ENCODE measurements at regions not wholly inside any gene's neighbourhood (a gene's known extent, or its start where the extent isn't known, plus 50 kb on each side); places are given as distances from the start of the nearest gene placed in this dataset.

DNA sequence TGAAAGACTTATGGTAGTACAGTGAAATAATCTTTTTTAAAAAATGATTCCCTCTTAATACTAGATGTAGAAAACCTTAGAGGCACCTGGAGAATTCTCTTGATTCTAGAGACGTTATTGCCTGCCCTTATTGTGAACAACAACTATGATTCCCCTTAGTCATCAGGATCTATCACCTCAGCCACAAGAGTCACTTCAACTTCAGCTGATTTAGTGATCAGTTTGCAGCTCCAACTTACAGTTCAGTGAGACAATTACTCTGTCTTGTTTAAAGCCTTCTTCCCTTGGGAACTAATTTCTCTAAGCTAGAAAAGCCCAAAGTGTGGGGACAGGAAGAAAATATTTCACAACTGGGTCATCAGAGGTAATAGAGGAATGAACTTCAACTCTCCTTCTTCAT is 254.3 kb upstream of the SLITRK1 start:
- H3K36me3 ChIP-seq (ENCODE audit: insufficient read depth): no peaks in the 10 kb centered on the region
- H2AFZ ChIP-seq: no peak overlapping the region
- no peaks in the 10 kb centered on the region for H3K36me3 Mint-ChIP-seq (ENCODE audit: low read depth)
- H3K79me2 ChIP-seq (replicated peaks; ENCODE audit: insufficient read depth): no peaks in the 10 kb centered on the region
- no peaks in the 10 kb centered on the region for H3K27me3 ChIP-seq (ENCODE audit: insufficient read depth)
- H3K4me3 ChIP-seq: no peak overlapping the region
- peaks cover 11% of the 10 kb centered on the region; the same call in 1 of the 2 replicates for H3K4me1 ChIP-seq (ENCODE audit: insufficient read depth)
- TF ChIP-seq, protein P1, sequence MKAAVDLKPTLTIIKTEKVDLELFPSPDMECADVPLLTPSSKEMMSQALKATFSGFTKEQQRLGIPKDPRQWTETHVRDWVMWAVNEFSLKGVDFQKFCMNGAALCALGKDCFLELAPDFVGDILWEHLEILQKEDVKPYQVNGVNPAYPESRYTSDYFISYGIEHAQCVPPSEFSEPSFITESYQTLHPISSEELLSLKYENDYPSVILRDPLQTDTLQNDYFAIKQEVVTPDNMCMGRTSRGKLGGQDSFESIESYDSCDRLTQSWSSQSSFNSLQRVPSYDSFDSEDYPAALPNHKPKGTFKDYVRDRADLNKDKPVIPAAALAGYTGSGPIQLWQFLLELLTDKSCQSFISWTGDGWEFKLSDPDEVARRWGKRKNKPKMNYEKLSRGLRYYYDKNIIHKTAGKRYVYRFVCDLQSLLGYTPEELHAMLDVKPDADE (IDR thresholded peaks at IDR 0.05): no peak
- TF ChIP-seq, protein P2, sequence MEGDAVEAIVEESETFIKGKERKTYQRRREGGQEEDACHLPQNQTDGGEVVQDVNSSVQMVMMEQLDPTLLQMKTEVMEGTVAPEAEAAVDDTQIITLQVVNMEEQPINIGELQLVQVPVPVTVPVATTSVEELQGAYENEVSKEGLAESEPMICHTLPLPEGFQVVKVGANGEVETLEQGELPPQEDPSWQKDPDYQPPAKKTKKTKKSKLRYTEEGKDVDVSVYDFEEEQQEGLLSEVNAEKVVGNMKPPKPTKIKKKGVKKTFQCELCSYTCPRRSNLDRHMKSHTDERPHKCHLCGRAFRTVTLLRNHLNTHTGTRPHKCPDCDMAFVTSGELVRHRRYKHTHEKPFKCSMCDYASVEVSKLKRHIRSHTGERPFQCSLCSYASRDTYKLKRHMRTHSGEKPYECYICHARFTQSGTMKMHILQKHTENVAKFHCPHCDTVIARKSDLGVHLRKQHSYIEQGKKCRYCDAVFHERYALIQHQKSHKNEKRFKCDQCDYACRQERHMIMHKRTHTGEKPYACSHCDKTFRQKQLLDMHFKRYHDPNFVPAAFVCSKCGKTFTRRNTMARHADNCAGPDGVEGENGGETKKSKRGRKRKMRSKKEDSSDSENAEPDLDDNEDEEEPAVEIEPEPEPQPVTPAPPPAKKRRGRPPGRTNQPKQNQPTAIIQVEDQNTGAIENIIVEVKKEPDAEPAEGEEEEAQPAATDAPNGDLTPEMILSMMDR (conservative IDR thresholded peaks at IDR 0.05; ENCODE audit: low read depth in 2 of 2): no peak
- TF ChIP-seq REST (IDR thresholded peaks at IDR 0.05; ENCODE audit: unreplicated experiment) (no peak), NANOG (IDR thresholded peaks at IDR 0.05; ENCODE audit: borderline replicate concordance) (no peak), STAT1 (IDR thresholded peaks at IDR 0.05; ENCODE audit: unreplicated experiment) (no peak), ZNF331 (CRISPR knock-in tag; IDR thresholded peaks at IDR 0.05; ENCODE audit: low read depth) (no peak), POLR2AphosphoS5 (IDR thresholded peaks at IDR 0.05; ENCODE audit: low read depth) (no peak), CREB1 (CRISPR knock-in tag; IDR thresholded peaks at IDR 0.05; ENCODE audit: low read depth) (no peak), JUNB (IDR thresholded peaks at IDR 0.05; ENCODE audit: unreplicated experiment) (no peak), ZNF114 (CRISPR knock-in tag; IDR thresholded peaks at IDR 0.05) (no peak), EZH2 (IDR thresholded peaks at IDR 0.05; ENCODE audit: low read depth, unreplicated experiment) (no peak), EZH2phosphoT487 (IDR thresholded peaks at IDR 0.05; ENCODE audit: unreplicated experiment) (no peak)
- TF ChIP-seq, protein P3, sequence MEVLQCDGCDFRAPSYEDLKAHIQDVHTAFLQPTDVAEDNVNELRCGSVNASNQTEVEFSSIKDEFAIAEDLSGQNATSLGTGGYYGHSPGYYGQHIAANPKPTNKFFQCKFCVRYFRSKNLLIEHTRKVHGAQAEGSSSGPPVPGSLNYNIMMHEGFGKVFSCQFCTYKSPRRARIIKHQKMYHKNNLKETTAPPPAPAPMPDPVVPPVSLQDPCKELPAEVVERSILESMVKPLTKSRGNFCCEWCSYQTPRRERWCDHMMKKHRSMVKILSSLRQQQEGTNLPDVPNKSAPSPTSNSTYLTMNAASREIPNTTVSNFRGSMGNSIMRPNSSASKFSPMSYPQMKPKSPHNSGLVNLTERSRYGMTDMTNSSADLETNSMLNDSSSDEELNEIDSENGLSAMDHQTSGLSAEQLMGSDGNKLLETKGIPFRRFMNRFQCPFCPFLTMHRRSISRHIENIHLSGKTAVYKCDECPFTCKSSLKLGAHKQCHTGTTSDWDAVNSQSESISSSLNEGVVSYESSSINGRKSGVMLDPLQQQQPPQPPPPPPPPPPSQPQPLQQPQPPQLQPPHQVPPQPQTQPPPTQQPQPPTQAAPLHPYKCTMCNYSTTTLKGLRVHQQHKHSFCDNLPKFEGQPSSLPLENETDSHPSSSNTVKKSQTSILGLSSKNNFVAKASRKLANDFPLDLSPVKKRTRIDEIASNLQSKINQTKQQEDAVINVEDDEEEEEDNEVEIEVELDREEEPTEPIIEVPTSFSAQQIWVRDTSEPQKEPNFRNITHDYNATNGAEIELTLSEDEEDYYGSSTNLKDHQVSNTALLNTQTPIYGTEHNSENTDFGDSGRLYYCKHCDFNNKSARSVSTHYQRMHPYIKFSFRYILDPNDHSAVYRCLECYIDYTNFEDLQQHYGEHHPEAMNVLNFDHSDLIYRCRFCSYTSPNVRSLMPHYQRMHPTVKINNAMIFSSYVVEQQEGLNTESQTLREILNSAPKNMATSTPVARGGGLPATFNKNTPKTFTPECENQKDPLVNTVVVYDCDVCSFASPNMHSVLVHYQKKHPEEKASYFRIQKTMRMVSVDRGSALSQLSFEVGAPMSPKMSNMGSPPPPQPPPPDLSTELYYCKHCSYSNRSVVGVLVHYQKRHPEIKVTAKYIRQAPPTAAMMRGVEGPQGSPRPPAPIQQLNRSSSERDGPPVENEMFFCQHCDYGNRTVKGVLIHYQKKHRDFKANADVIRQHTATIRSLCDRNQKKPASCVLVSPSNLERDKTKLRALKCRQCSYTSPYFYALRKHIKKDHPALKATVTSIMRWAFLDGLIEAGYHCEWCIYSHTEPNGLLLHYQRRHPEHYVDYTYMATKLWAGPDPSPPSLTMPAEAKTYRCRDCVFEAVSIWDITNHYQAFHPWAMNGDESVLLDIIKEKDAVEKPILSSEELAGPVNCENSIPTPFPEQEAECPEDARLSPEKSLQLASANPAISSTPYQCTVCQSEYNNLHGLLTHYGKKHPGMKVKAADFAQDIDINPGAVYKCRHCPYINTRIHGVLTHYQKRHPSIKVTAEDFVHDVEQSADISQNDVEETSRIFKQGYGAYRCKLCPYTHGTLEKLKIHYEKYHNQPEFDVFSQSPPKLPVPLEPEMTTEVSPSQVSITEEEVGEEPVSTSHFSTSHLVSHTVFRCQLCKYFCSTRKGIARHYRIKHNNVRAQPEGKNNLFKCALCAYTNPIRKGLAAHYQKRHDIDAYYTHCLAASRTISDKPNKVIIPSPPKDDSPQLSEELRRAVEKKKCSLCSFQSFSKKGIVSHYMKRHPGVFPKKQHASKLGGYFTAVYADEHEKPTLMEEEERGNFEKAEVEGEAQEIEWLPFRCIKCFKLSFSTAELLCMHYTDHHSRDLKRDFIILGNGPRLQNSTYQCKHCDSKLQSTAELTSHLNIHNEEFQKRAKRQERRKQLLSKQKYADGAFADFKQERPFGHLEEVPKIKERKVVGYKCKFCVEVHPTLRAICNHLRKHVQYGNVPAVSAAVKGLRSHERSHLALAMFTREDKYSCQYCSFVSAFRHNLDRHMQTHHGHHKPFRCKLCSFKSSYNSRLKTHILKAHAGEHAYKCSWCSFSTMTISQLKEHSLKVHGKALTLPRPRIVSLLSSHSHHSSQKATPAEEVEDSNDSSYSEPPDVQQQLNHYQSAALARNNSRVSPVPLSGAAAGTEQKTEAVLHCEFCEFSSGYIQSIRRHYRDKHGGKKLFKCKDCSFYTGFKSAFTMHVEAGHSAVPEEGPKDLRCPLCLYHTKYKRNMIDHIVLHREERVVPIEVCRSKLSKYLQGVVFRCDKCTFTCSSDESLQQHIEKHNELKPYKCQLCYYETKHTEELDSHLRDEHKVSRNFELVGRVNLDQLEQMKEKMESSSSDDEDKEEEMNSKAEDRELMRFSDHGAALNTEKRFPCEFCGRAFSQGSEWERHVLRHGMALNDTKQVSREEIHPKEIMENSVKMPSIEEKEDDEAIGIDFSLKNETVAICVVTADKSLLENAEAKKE (CRISPR knock-in tag; IDR thresholded peaks at IDR 0.05): no peak
- no peaks in the 10 kb centered on the region for H3K27me3 Mint-ChIP-seq (ENCODE audit: insufficient read depth, low read depth, poor library complexity)
- no peaks in the 10 kb centered on the region for H3K9me3 Mint-ChIP-seq
- H3F3A ChIP-seq (replicated peaks; ENCODE audit: low read depth): no peaks in the 10 kb centered on the region
- no peaks in the 10 kb centered on the region for H4K20me1 ChIP-seq (replicated peaks; ENCODE audit: insufficient read depth)
- H3K4me1 Mint-ChIP-seq: peaks cover 17% of the 10 kb centered on the region; the same call in 2 of the 3 replicates
- no peak overlapping the region for H3K27ac ChIP-seq (ENCODE audit: low read depth)
- no peaks in the 10 kb centered on the region for H3K9me2 ChIP-seq (ENCODE audit: insufficient read depth)
- H3K4me3 Mint-ChIP-seq: no peak overlapping the region
- DNase-seq (ENCODE audit: low spot score) (no peak), ATAC-seq (no peak)
- no peak overlapping the region for H3K4me2 ChIP-seq
- H3K27ac Mint-ChIP-seq: no peak overlapping the region
